ENCODE measurements at regions not wholly inside any gene's neighbourhood (a gene's known extent, or its start where the extent isn't known, plus 50 kb on each side); places are given as distances from the start of the nearest gene placed in this dataset.
"Not testable (repeated sequence)": the region's sequence is repeated elsewhere in the genome, so short reads cannot be mapped to it uniquely, and the experiment has no call there.

DNA sequence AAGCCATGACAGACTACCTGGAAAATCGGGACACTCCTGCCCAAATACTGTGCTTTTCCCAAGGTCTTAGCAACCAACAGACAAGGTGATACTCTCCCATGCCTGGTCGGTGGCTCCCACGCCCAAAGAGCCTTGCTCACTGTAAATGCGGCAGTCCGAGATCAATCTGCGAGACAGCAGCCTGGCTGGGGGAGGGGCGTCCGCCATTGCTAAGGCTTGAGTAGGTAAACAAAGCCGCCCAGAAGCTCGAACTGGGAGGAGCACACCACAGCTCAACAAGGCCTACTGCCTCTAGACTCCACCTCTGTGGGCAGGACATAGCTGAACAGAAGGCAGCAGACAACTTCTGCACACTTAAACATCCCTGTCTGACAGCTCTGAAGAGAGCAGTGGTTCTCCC, 272.1 kb upstream of the CCNG1 start:
- no peak for DNase-seq (ENCODE audit: low spot score)

DNA sequence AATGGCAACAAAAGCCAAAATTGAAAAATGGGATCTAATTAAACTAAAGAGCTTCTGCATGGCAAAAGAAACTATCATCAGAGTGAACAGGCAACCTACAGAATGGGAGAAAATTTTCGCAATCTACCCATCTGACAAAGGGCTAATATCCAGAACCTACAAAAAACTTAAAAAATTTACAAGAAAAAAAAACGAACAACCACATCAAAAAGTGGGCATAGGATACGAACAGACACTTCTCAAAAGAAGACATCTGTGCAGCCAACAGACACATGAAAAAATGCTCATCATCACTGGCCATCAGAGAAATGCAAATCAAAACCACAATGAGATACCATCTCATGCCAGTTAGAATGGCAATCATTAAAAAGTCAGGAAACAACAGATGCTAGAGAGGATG, 267.2 kb upstream of the CCNG1 start:
- not testable (repeated sequence) for DNase-seq (ENCODE audit: low spot score)

DNA sequence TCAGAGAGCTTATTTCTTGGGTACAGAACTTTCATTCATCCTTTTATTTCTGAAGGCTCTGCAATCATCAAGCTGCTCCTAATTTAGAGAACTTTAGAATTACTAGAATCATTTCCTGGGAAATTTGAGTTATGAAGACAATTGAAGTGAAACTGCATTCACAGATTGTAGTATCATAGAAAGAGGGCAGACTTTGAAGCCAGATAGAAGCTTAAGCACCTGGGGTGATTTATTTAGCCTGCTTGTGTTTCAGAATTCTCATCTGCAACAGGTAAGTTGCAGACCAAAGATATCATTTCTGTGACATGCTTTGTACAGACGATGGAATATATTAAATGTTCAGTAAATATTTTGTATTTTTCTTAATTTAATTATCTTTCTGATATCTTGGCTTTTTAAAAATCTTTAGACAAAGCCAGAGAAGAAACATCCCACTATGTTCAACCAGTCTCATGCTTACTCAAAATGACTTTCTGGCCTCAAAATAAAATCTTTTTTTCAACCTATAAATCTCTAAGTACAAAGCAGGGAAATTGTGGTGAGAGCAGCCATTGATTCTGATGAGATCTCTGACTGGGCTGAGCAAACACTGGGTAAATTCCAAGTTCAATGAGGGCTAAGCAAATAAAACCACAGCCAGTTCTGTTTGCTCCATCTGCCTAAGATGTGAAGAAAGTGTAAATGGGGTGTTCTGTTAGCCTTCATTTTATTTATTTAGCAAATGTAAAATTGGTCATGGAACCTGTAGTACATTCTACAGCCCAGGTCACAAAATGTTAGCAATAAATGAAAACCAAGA, 264.7 kb upstream of the CCNG1 start:
- DNase-seq (ENCODE audit: low spot score), result no peak

DNA sequence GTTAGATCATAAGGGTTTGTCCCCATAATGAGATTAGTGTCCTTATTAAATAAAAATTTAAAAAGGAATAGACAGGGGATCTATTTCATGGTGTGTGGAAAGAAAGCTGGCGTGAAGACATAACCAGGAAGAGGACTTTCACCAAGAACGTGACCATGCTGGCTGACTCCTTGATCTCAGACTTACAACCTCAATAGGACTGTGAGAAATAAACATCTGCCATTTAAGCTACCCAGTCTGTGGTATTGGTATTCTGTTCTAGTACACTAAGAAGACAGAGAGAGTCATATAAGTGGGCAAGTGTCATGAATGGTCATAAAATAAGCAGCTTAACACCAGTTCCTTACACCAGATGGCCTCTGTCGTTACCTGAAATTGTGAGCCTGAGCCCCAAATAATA, 259.4 kb upstream of the CCNG1 start:
- no peak for DNase-seq (ENCODE audit: low spot score)

DNA sequence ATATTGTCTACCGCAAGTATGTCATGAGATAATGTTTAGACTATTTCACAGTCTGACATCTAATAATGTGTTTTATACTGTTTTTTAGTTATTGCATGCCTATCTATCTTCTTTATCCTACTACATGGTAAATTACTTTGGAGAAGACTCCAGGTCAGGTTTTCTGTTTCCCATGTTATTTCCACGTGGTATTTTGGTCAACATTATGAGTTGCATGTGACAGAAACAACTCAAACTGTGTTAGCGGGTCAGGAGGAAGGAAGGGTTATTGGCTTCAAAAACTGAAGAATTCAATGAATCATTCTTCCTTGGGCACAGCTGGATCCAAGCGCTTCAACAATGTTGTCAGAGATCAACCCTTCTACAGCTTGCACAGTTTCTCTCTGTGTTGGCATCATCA, 252.1 kb upstream of the CCNG1 start:
- no peak for DNase-seq (ENCODE audit: low spot score)

DNA sequence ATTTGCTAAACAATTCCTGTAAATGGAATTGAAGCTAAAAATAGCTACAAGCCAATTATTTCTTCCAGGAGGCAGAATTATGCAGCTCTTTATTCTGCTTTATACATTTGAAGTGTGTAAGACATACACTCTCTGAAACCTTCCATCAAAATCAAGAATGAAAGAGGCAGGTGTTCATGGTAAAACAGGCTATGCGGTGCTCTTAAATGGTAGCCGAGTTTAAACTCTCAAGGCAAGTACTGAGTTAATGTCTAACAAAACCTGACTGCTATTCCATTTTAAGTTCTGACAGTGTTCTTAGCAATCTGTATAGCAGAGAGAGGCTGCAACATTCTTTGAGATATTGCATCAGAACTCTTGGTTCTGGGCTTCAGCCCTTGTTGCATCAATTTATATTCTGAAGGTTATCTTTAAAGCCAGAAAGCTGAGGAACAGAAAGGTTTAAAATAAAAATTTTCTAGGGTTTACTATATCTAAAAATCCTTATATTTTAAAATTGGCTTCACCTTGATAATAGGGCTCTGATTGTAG, 248.3 kb upstream of the CCNG1 start:
- no peak for DNase-seq (ENCODE audit: low spot score)

DNA sequence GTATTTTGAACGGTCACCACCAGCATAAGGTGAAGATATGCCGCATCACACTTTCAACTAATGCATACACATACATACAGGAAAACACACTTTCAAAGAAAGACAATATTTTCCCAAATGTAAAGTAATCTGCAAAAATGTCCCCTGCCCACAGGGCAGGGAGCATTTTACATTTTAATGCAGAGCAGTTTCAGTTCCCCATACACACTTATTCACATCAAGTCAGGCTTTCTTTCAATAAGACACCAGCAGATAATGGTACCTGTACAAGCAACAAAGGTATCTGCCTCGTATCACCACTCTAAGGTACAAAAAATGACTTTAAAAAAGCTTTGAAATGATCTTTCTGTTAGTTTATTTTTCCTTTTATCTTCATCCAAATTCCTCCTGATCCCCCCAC, 247.1 kb upstream of the CCNG1 start:
- no peak for DNase-seq (ENCODE audit: low spot score)

DNA sequence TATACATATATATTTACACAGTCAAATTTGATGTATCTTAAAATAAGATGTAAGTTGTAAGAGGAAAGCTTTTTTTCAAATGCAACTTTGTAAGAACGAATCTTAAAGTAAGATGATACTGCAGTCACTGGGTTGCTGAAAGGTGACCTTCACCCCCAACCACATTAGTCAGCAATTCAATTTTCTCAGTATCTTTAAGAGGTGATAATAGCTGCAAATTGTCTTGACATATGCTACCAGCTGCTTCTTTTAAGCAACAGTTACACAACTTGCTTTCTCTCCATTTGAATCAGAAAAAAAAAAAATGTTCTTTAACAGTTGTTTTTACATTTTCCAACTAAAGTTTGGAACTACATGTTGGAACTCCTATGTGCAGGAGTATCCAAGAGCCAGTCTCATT, 246.6 kb upstream of the CCNG1 start:
- no peak for DNase-seq (ENCODE audit: low spot score)

DNA sequence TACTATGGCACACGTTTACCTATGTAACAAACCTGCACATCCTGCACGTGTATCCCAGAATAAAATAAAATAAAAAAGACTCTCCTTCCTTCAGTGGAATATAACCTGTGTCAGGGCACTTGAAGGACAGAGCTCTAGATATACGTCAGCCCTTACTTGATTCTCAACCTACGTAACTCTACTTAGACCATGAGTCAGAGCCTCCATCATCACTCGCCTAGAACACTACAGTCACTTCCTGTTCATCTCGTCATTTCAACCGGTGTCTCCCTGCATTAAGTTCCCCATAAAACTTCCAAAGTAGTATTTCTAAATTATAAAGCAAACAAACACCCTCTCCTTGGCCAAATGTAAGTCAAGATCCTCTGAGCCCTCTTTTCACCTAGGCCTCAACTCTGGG, 243.5 kb upstream of the CCNG1 start:
- no peak for DNase-seq (ENCODE audit: low spot score)

DNA sequence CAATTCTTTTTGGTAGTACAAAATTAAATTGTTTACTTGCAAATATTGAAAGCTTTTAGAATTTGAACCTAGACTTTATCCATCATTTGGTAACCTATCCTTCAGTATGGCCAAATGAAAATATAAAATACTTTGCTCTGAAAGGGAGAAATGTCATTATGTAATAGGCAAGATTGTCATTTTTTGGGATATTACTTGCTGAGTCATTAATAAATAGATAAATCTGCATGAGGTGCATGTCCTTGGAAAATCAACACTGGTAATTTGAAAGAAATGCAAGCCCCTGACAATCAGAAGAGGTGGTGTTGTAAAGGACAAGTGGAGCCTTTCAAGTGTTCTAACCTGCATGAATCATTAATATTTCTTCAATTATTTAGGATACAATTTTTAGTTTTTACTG, 231.8 kb upstream of the CCNG1 start:
- DNase-seq (ENCODE audit: low spot score), result no peak

DNA sequence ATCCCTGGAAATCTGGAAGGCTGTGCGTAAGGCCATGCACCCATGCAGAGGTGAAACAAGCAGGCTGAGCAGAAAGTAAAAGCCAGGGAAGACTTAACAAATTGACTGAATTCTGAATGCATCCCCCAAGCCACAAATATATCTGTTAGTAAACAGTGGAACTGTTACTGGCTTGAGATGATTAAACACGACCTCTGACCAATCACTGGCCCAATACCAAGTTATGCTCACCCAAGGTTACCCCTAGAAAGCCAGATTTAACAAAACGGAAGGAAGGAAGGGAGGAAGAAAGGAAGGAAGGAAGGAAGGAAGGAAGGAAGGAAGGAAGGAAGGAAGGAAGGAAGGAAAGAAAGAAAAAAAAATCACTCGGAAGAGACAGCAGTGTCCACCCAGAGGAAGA, 215.8 kb upstream of the CCNG1 start:
- DNase-seq (ENCODE audit: low spot score), result no peak

DNA sequence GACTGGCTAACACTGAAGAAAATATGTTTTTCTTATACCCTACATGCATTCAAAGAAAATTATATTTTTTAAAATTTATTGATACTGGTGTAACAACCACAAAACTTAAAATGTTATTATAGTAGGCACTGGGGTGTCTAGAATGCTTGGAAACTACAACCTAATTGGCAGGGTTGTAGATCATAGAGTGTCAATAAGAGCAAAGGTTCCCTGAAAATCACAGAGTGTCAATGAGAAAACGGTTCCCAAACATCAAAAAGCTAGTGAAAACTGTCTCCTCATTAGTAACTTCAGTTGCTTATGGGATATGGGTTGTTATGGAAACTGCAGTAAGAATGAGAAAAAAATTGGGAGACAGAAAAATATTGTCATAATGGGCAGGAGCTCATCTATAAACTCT, 214.4 kb upstream of the CCNG1 start:
- DNase-seq (ENCODE audit: low spot score), result no peak

DNA sequence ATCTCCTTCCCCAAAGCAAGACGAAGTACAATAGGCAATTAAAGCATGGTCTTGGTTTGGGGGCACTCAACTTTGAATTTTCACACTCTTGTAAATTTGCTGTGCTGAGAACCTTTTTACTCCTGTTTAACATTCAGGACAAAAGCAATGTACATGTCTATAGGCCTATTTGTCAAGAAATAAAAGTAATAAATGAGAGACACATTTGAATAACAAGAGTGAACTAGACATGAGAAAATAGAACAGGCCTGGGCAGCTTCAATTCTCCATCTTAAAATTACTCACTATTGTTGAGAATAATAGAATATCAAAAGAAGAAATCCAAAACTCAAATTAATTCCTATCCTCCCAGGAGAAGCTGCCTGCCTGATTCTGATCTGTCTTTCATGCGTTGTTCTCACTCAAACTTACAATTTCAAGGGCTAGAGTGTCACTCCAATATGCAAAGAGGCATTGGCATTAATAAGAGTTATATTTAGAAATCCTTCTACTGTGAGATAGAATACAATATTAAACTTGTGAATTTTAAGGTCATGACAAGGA, 192.9 kb upstream of the CCNG1 start:
- DNase-seq (ENCODE audit: low spot score), result no peak

DNA sequence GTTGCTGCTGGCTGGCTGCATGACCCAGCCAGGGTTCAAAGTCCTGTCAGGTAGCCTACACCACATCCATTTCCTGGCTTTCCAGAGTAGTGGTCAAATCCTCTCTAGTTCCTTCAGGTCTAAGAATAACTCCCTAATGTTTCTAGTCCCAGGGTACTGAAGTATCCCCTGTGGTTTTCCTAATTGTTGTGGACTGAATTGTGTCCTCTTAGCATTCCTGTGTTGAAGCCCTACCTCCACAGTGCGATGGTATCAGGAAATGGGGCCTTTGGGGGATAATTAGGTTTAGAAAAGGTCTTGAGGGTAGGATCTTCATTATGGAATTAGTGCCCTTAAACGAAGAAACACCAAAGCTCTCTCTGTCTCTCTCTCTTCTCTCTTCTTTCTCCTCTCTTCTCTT, 191.8 kb upstream of the CCNG1 start:
- no peak for DNase-seq (ENCODE audit: low spot score)

DNA sequence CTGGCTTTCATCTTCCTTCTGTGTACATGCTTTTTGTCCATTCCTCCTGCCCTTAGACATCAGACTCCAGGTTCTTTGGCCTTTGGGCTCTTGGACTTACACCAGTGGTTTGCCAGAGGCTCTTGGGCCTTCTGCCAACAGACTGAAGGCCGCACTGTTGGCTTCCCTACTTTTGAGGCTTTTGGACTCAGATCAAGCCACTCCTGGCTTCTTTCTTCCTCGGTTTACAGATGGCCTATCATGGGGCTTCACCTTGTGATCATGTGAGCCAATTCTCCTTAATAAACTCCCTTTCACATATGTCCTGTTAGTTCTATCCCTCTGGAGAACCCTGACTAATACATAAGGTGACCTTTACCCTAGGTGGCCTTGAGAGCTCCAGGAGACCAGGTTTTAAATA, 189.1 kb upstream of the CCNG1 start:
- no peak for DNase-seq (ENCODE audit: low spot score)

DNA sequence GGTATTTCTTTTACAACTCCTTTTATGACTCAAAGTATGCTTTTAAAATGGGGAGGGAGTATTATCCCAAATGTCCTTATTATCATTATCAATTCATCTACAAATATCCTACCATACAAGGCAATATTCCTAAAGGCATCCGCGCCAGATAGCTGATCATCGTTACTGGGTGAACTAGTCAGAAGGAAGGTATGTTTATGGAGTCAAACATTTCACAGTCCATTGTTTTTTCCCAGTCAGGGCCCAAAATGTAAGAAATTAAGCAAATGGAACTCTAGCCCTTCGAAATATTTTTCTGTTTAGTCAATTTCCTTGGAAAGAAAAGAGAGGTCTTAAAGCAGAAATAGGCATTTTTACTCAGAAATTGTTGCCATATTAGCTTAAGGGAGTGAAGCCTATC, 188.5 kb upstream of the CCNG1 start:
- no peak for DNase-seq (ENCODE audit: low spot score)

DNA sequence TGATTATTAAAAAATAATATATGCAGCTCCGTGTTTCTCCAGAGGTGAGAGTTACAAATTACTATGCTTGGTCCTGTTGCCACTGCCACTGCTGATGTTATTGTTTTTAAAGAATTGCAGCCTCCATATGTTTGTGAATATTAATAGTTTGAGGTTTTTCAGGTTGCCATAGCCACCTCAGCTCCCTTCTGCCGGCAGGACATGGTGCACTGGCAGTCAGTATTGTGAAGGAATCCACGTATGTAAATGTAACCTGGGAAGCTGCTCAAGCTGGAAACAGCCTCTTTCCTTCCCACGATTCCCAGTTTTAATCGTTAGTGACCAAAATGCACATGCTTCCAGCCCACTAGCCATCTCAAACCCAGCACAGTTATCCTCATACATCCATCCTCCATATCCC, 184.4 kb upstream of the CCNG1 start:
- no peak for DNase-seq (ENCODE audit: low spot score)

DNA sequence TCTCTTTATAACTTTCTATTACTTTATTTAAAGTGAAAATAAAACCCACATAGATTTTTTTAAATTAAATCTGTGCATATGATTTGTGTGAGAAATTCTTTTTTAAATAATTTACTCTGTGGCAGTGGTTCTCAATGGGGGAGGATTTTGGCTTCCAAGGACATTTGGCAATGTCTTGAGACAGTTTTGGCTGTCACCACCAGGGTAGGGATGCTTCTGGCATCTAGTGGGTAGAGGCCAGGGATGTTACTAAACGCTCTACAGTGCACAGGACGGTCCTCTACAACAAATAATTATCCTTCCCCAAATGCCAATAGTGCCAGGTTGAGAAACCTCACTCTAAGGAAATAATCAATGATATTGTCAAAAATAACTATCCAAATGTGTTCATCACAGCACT, 177.9 kb upstream of the CCNG1 start:
- no peak for DNase-seq (ENCODE audit: low spot score)

DNA sequence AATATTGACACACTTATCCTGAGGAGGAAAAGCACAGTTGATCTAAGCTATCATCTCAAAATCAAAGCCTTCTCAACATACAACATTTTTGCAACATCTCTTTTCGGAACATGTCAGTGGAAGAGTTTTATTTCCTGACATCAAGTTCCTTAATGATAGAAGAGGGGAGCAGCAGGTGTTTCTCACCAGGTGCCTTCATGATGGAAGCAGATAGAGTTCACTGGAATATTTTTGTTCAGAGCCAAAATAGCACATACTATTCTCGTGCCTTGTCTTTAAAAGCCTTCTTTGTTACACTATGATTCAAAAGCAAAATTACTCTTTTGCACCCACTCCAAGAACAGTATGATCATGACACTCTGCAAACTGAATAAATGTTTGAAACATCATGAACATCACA, 176.9 kb upstream of the CCNG1 start:
- DNase-seq (ENCODE audit: low spot score), result no peak

DNA sequence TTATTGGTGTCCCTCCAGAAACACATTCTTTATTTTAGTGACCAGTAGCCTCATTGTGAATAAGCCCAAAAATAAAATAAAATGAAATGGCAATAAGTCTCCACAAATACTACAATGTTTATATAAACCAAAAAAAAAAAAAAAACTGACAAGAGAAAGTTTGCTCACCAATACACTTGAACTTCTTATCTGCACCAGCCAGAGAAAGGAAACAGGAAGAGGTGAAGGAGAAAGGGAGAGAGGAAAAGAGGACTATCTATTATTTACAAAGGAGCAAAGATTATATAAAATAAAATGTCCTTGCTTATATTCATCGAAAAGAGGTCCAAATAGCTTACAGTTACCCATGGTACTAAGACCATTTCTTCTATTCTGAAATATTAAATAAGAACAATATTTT, 176.4 kb upstream of the CCNG1 start:
- DNase-seq (ENCODE audit: low spot score), result no peak

DNA sequence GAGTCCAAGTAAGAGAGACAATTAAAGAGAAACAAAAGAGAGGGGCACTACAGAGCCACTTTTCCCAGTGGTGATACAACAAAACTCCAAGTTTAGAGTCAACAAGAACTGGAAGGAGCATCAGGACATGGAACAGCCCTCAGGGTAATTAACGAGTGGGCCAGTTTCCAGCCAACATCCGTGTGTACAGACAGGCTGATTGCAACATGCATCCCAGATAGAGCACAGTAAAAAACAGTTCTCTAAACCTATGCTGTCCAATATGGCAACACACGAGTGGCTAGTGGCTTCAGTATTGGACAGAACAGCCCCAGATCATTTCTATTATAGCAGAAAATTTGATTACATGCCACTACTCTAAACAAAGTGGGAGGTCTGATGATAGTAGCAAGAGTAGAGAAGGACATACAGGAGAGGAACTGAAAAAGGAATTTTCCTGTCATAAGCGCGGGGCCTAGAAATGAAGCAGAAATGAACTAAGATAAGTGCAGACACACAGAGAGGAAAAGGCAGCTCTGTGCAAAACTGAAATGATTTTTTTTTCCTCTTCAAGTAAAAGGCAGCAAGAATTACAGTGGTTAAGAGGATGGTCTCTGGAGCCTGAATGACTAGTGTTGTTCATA, 175.6 kb upstream of the CCNG1 start:
- no peak for DNase-seq (ENCODE audit: low spot score)

DNA sequence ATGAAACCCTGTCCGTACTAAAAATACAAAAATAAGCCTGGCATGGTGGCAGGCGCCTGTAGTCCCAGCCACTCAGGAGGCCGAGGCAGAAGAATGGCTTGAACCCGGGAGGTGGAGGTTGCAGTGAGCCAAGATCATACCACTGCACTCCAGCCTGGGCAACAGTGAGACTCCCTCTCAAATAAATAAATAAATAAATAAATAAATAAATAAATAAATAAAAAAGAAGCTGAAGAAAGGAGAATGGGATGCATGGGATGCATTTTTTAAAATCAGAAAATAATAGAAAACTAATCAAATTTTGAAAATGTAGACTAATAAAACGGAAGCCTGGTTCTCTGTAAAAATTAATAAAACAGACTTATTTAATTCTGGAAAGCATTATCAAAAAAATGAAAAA, 171.1 kb upstream of the CCNG1 start:
- not testable (repeated sequence) for DNase-seq (ENCODE audit: low spot score)

DNA sequence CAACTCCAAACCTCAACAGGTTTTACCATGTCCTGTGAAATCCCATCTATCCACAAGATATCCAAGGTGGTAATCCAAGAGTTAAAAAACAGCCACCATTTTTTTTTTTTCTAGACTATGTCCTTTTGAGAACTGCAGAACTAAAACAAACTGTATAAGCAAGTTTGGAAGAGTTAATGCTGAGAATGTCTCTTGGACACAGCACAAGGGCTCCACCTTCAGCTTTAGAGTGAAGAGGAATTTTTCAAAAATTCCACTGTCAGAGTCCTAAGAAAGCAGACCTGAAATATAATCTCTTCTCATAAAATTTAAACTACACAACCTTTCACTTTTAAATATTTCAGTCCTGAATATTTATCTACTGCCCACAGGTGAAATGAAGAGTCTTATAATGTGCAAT, 167.8 kb upstream of the CCNG1 start:
- DNase-seq (ENCODE audit: low spot score), result no peak

DNA sequence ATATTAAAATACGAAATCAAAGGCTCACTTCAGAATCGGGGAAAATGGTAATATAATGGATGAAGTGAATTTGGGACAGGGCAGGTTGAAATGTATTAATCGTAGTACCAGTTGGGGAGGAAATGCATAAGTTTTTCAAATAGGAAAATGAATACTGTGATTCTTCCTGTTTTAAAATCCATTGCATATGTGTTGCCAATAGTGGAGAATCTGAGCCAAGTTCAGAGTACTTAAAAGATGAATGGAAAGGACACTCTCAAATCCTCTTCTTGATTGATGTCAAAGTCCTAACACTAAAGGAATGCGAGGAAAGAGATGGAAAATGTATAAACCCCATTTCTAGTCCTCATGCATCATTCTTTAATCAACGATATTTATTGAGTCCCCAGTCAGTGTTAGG, 160.9 kb upstream of the CCNG1 start:
- no peak for DNase-seq (ENCODE audit: low spot score)
